Activated CD8-positive, alpha-beta T cell treated with anti-CD3 and anti-CD28 coated beads for 36 hours (primary cell): ENCODE measurements at regions not wholly inside any gene's neighbourhood (a gene's known extent, or its start where the extent isn't known, plus 50 kb on each side); places are given as distances from the start of the nearest gene placed in this dataset.

ENCODE experiments used
- ATAC-seq: fragments of 200-7000 bp; cut with Tn5 transposase; one replicate; pipeline ENCODE4 v1.10.0; 2021; ENCODE audit warnings: mild to moderate bottlenecking, moderate library complexity
- CTCF ChIA-PET: fragments of 350-600 bp; sonication (Branson Sonifier 250); formaldehyde crosslinking; loops from one replicate; lab custom pipeline; 2021; ENCODE audit warnings: antibody characterized with exemption; lab: Charles Lee
- POLR2A ChIA-PET: fragments of 350-600 bp; sonication (Branson Sonifier 250); formaldehyde crosslinking; loops from one replicate; lab custom pipeline; 2021; ENCODE audit warnings: antibody characterized with exemption; lab: Charles Lee
- DNase-seq: peaks from one replicate; pipeline ENCODE4 v3.0.0-alpha.2; 2020
- H3K27ac Mint-ChIP-seq: one replicate; pipeline ENCODE4 v1.8.0; 2021; ENCODE audit warnings: mild to moderate bottlenecking, mixed read lengths
- H3K27me3 Mint-ChIP-seq: one replicate; pipeline ENCODE4 v1.8.0; 2021; ENCODE audit warnings: mixed read lengths
- H3K36me3 Mint-ChIP-seq: one replicate; pipeline ENCODE4 v1.8.0; 2021; ENCODE audit warnings: low read depth, mixed read lengths
- H3K4me1 Mint-ChIP-seq: one replicate; pipeline ENCODE4 v1.8.0; 2021; ENCODE audit warnings: low read depth, mixed read lengths
- H3K4me3 Mint-ChIP-seq: one replicate; pipeline ENCODE4 v1.8.0; 2021; ENCODE audit warnings: mild to moderate bottlenecking, moderate library complexity, mixed read lengths
- H3K9me3 Mint-ChIP-seq: one replicate; pipeline ENCODE4 v1.8.0; 2021; ENCODE audit warnings: mixed read lengths
- intact Hi-C: fragments of 100-400 bp; cut with micrococcal nuclease; formaldehyde crosslinking; loops from one replicate; pipeline ENCODE4 v1.10.0; 2022
- TF ChIP-seq, protein P1 (sequence below): fragments of 200-600 bp; IDR thresholded peaks from one replicate; pipeline ENCODE4 v1.8.0; 2022; ENCODE audit warnings: antibody characterized with exemption, mild to moderate bottlenecking

GRCh38 chr1:184854496-184855140 lies 100.0 kb upstream of the EDEM3 start:
- CTCF ChIA-PET: no interaction called here
- no peak overlapping the region for H3K4me3 Mint-ChIP-seq
- intact Hi-C loops: no loop called here

DNA sequence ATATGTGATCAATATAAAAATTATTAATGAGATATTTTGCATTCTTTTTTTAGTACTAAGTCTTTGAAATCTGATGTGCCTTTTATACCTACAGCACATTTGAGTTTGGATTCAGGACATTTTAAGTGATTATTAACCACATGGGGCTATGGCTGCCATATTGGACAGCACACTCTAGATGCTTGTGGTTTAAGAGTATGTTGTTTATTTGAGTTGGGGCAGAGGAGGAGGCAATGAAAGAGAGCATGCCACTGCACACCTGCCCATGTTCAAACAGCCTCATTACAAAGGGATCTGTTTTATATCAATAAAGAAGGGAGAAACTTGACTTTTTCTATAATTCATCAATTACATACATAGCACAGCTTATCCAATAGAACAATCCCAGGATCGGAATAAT lies 99.4 kb upstream of the EDEM3 start:
- peaks cover 2% of the 10 kb centered on the region for H3K27me3 Mint-ChIP-seq

More at GRCh38 chr1:184854496-184855140, 100.0 kb upstream of the EDEM3 start:
- POLR2A ChIA-PET: no interaction called here
- DNase-seq (no peak), ATAC-seq (no peak)
- Mint-ChIP-seq H3K36me3 (no peaks in the 10 kb centered on the region), H3K27me3 (peaks cover 2% of the 10 kb centered on the region), H3K9me3 (no peaks in the 10 kb centered on the region), H3K4me1 (peaks cover 2% of the 10 kb centered on the region), H3K27ac (no peak overlapping the region)
- TF ChIP-seq, protein P1, sequence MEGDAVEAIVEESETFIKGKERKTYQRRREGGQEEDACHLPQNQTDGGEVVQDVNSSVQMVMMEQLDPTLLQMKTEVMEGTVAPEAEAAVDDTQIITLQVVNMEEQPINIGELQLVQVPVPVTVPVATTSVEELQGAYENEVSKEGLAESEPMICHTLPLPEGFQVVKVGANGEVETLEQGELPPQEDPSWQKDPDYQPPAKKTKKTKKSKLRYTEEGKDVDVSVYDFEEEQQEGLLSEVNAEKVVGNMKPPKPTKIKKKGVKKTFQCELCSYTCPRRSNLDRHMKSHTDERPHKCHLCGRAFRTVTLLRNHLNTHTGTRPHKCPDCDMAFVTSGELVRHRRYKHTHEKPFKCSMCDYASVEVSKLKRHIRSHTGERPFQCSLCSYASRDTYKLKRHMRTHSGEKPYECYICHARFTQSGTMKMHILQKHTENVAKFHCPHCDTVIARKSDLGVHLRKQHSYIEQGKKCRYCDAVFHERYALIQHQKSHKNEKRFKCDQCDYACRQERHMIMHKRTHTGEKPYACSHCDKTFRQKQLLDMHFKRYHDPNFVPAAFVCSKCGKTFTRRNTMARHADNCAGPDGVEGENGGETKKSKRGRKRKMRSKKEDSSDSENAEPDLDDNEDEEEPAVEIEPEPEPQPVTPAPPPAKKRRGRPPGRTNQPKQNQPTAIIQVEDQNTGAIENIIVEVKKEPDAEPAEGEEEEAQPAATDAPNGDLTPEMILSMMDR: no peak

GRCh38 chr1:184851822-184852746 lies 97.4 kb upstream of the EDEM3 start:
- H3K27me3 Mint-ChIP-seq: peaks cover 2% of the 10 kb centered on the region
- ChIA-PET POLR2A (interaction anchor here (0.7 kb wide), 1 partner anchor 24 kb away, joined by 3 read pairs; no protein-coding TSS in a partner anchor), CTCF (no interaction called here)
- intact Hi-C loops: no loop called here
- H3K27ac Mint-ChIP-seq: no peak overlapping the region
- DNase-seq: no peak
- H3K9me3 Mint-ChIP-seq: no peaks in the 10 kb centered on the region
- H3K4me3 Mint-ChIP-seq: no peak overlapping the region
- no peak for ATAC-seq
- H3K36me3 Mint-ChIP-seq: no peaks in the 10 kb centered on the region
- TF ChIP-seq, protein P1: no peak
- peaks cover 2% of the 10 kb centered on the region for H3K4me1 Mint-ChIP-seq

More for the DNA sequence above, 99.4 kb upstream of the EDEM3 start:
- TF ChIP-seq, protein P1: no peak
- no peaks in the 10 kb centered on the region for H3K9me3 Mint-ChIP-seq
- H3K4me1 Mint-ChIP-seq: peaks cover 2% of the 10 kb centered on the region
- ChIA-PET POLR2A (no interaction called here), CTCF (no interaction called here)
- H3K27ac Mint-ChIP-seq: no peak overlapping the region
- no peaks in the 10 kb centered on the region for H3K36me3 Mint-ChIP-seq
- no peak for ATAC-seq
- intact Hi-C loops: no loop called here
- no peak for DNase-seq
- no peak overlapping the region for H3K4me3 Mint-ChIP-seq

GRCh38 chr1:184843732-184844495 lies 89.3 kb upstream of the EDEM3 start:
- H3K4me3 Mint-ChIP-seq: no peak overlapping the region
- POLR2A ChIA-PET: interaction anchor here (0.6 to 1.1 kb wide), 2 partner anchors 82 to 130 kb away, joined by 4 read pairs; partner anchors contain the start of gene NIBAN1

More at GRCh38 chr1:184843732-184844495, 89.3 kb upstream of the EDEM3 start:
- no peaks in the 10 kb centered on the region for H3K27me3 Mint-ChIP-seq
- no peak overlapping the region for H3K27ac Mint-ChIP-seq
- no peaks in the 10 kb centered on the region for H3K9me3 Mint-ChIP-seq
- peak; percentile 70 for ATAC-seq
- peaks cover 23% of the 10 kb centered on the region for H3K4me1 Mint-ChIP-seq
- peak; percentile 70 for DNase-seq
- H3K36me3 Mint-ChIP-seq: no peaks in the 10 kb centered on the region
- CTCF ChIA-PET: interaction anchor here (2.3 kb wide), 1 partner anchor 39 kb away, joined by 10 read pairs; no protein-coding TSS in a partner anchor
- TF ChIP-seq, protein P1: no peak
- intact Hi-C loops: no loop called here
